ENCODE measurements at regions not wholly inside any gene's neighbourhood (a gene's known extent, or its start where the extent isn't known, plus 50 kb on each side); places are given as distances from the start of the nearest gene placed in this dataset.

DNA sequence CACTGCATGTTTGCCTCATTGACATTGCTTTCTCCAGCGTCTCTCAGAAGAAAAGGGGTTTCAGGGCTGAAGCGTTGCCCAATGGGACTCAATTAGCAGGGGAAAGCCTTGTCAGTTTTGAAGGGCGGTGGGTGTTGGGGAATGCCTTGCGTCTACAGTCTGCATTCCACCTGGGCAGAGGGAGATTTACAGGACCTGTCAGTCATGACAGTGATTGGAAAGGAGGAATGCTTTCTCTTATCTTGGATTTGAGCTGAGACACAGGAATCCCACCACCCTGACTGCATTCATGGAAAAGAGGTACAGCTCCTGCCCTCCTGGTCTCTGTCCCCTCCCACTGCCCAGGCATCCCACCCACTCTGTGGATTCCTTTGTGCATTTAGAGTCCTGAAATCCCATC, 123.9 kb downstream of the ACKR3 start:
- H3K36me3 ChIP-seq = no peaks in the 10 kb centered on the region
- TF ChIP-seq, protein P1, sequence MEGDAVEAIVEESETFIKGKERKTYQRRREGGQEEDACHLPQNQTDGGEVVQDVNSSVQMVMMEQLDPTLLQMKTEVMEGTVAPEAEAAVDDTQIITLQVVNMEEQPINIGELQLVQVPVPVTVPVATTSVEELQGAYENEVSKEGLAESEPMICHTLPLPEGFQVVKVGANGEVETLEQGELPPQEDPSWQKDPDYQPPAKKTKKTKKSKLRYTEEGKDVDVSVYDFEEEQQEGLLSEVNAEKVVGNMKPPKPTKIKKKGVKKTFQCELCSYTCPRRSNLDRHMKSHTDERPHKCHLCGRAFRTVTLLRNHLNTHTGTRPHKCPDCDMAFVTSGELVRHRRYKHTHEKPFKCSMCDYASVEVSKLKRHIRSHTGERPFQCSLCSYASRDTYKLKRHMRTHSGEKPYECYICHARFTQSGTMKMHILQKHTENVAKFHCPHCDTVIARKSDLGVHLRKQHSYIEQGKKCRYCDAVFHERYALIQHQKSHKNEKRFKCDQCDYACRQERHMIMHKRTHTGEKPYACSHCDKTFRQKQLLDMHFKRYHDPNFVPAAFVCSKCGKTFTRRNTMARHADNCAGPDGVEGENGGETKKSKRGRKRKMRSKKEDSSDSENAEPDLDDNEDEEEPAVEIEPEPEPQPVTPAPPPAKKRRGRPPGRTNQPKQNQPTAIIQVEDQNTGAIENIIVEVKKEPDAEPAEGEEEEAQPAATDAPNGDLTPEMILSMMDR (IDR thresholded peaks at IDR 0.05) = no peak
- no peaks in the 10 kb centered on the region for H3K27me3 ChIP-seq
- no peak overlapping the region for H3K4me3 ChIP-seq
- no peaks in the 10 kb centered on the region for H3K9me3 ChIP-seq
- H3K4me1 ChIP-seq = peaks cover 0 to 10% of the 10 kb centered on the region in 2 donors
- no peak for DNase-seq (ENCODE audit: low spot score)
- no peak overlapping the region for H3K27ac ChIP-seq

DNA sequence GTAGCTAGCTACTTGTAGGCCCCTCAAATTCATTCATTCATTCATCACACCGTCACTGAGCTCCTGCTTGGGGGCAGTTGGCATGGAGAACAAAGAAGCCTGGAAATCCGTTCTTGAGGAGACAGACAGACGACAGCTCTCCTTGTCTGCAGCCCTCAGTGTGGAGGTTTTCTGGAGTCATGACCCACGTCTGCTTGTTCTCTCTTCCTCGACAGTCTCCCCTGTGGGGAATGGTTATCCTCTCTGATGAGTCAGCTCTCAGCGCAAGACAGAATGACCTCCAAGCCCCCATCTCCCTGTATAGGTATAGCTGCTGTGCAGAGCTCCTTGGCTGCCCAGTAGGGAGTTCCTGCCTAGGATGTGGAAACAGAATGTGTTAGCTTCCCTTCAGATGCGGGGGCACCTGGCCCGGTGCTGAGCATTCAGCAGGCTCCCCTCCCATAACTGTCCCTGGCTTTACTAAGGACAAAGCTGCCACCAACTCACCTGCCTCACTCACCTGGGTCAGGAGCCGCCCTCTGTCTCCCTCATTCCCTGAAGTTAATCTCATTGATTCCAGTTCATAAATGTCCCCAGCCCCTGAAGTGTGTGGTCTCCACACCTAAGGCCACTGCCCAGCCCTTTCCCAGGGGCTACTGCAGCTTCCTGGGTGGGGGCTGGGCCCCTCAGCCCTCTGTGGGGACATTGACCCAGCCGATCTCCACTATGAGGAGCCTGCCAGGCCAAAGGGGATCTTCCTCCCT, 124.7 kb downstream of the ACKR3 start:
- Histone ChIP-seq H3K36me3 (no peaks in the 10 kb centered on the region), H3K4me3 (no peak overlapping the region), H3K27me3 (no peaks in the 10 kb centered on the region), H3K27ac (no peak overlapping the region), H3K9me3 (no peaks in the 10 kb centered on the region), H3K4me1 (peaks cover 0 to 2% of the 10 kb centered on the region in 2 donors)
- TF ChIP-seq, protein P1 (IDR thresholded peaks at IDR 0.05) = no peak
- no peak for DNase-seq (ENCODE audit: low spot score)

DNA sequence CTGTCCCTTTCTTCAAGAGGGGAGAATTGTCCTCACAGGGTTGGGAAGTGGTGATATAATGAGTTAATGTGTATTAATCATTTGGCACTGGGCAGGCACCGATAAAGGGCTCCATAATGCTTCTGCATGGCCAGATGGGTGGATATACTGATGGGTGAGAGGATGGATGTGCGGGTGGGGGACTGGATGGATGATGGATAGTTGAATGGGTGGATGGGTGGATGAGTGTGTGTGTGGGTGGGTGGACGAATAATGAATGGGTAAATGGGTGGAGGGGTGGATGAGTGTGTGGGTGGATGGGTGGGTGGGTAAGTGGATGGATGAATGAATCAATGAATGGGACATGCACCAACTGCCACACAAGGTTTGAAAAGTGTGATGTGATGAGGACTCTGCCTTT, 127.2 kb downstream of the ACKR3 start:
- DNase-seq (ENCODE audit: low spot score) = no peak
- Histone ChIP-seq H3K27me3 (no peaks in the 10 kb centered on the region), H3K9me3 (no peaks in the 10 kb centered on the region), H3K4me3 (no peak overlapping the region), H3K4me1 (no peaks in the 10 kb centered on the region), H3K36me3 (no peaks in the 10 kb centered on the region), H3K27ac (no peak overlapping the region)
- TF ChIP-seq, protein P1 (IDR thresholded peaks at IDR 0.05) = no peak

DNA sequence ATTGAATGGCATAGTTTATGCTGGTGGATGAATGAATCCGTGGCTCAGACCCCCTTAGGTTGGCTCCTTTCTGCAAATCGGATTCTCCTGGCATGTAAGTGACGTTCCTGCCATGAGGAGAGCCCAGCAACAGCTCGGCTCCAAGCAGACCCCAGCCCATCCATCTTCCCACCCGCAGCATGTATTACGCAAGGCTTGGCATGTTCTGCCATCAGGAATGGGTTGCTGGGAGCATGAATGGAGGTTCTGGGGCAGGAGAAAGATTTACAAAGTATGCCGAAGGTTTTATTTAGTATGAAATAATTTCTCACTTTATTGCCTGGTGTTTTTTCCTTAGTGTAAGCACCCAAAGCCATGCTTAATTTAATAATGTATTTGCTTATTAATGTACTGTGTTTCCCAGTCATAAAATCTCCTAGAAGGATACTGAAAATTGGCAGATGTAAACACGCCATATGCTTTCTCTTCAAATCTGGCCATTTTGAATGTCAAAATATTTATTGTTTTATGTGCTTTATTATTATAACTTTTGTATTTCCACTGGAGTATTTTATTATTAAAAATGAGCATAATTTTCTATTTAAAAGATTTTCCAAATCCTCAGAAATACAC, 128.5 kb downstream of the ACKR3 start:
- no peak for DNase-seq (ENCODE audit: low spot score)
- no peak overlapping the region for H3K4me3 ChIP-seq
- TF ChIP-seq, protein P1 (IDR thresholded peaks at IDR 0.05) = no peak
- H3K9me3 ChIP-seq = no peaks in the 10 kb centered on the region
- H3K36me3 ChIP-seq = no peaks in the 10 kb centered on the region
- H3K4me1 ChIP-seq = no peaks in the 10 kb centered on the region
- no peaks in the 10 kb centered on the region for H3K27me3 ChIP-seq
- H3K27ac ChIP-seq = no peak overlapping the region

DNA sequence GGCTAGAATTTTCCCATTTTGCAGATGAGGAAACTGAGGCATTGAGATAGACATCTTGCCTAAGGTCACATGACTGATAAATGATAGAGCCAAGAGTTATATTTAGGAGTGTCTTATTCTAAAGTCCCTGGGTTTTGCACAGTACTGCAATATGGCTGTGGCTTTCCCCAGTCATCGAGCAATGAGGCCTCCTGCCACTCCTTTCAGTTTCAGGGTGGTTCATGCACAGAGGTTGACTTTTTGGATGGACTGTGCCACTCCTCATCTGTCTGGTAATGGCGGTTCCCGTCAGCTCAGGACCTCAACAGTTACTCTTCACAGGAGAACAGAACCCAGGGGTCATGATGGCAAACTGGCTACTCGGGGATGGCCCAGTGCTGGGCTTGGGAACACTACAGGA, 131.1 kb downstream of the ACKR3 start:
- H3K27ac ChIP-seq = no peak overlapping the region
- H3K4me1 ChIP-seq = peaks cover 0 to 8% of the 10 kb centered on the region in 2 donors
- H3K27me3 ChIP-seq = no peaks in the 10 kb centered on the region
- TF ChIP-seq, protein P1 (IDR thresholded peaks at IDR 0.05) = no peak
- no peaks in the 10 kb centered on the region for H3K36me3 ChIP-seq
- no peaks in the 10 kb centered on the region for H3K9me3 ChIP-seq
- DNase-seq (ENCODE audit: low spot score) = no peak
- H3K4me3 ChIP-seq = no peak overlapping the region
